ENCODE measurements at regions not wholly inside any gene's neighbourhood (a gene's known extent, or its start where the extent isn't known, plus 50 kb on each side); places are given as distances from the start of the nearest gene placed in this dataset.

- Histone ChIP-seq H3K79me2 (replicated peaks; ENCODE audit: insufficient read depth, low read length) (no peaks in the 10 kb centered on the region), H3K4me3 (ENCODE audit: low read length) (no peak overlapping the region)
Measured at GRCh38 chr15:70449311-70450141, 313.8 kb downstream of the UACA start.

More at GRCh38 chr15:70449311-70450141, 313.8 kb downstream of the UACA start:
- no peak overlapping the region for H2AFZ ChIP-seq (ENCODE audit: low read depth, low read length)
- H4K20me1 ChIP-seq (ENCODE audit: insufficient read depth): no peaks in the 10 kb centered on the region
- H3K9me2 ChIP-seq (ENCODE audit: insufficient read depth, low read length): no peaks in the 10 kb centered on the region
- H3K4me2 ChIP-seq (ENCODE audit: low read length): no peak overlapping the region
- H3K36me3 ChIP-seq (ENCODE audit: insufficient read depth, low read length): no peaks in the 10 kb centered on the region
- no peaks in the 10 kb centered on the region for H3F3A ChIP-seq (ENCODE audit: insufficient read depth, low read length, poor library complexity, severe bottlenecking)
- no peak overlapping the region for H3K9ac ChIP-seq (ENCODE audit: low read length)
- no peaks in the 10 kb centered on the region for H3K9me3 ChIP-seq (ENCODE audit: low read length)
- H3K27ac ChIP-seq (ENCODE audit: low read length): no peak overlapping the region
- H3K27me3 ChIP-seq (ENCODE audit: insufficient read depth, low read depth, low read length): no peaks in the 10 kb centered on the region
- TF ChIP-seq MXI1 (conservative IDR thresholded peaks at IDR 0.05; ENCODE audit: poor library complexity, severe bottlenecking) (no peak), POLR2AphosphoS5 (IDR thresholded peaks at IDR 0.05) (no peak), CTCF (IDR thresholded peaks at IDR 0.05; ENCODE audit: poor library complexity, severe bottlenecking) (no peak), TAF1 (IDR thresholded peaks at IDR 0.05; ENCODE audit: low read depth) (no peak), SMC3 (conservative IDR thresholded peaks at IDR 0.05; ENCODE audit: poor library complexity) (no peak), REST (IDR thresholded peaks at IDR 0.05; ENCODE audit: borderline replicate concordance) (no peak), EZH2 (IDR thresholded peaks at IDR 0.05; ENCODE audit: borderline replicate concordance, insufficient read depth, low read length, poor library complexity, severe bottlenecking) (no peak), EP300 (conservative IDR thresholded peaks at IDR 0.05; ENCODE audit: poor library complexity, severe bottlenecking) (no peak), RAD21 (conservative IDR thresholded peaks at IDR 0.05) (no peak)

Measured in neural cell (in vitro differentiated cells).